GM12878 (cell line): ENCODE measurements at regions not wholly inside any gene's neighbourhood (a gene's known extent, or its start where the extent isn't known, plus 50 kb on each side); places are given as distances from the start of the nearest gene placed in this dataset.

Source experiments
- ATAC-seq: fragments of 200-7000 bp; cut with Tn5 transposase; 3 replicates; pipeline ENCODE4 v1.9.1; 2020; ENCODE audit warnings: mild to moderate bottlenecking, moderate library complexity
- BruUV-seq: library from RNA; stranded (reverse); fragments of 400-500 nt; replicated peaks from 2 replicates; lab custom pipeline; 2021; lab: Mats Ljungman, UMichigan
- CTCF ChIA-PET: fragments of 300-600 bp; sonication (Branson Sonifier 250); formaldehyde crosslinking; extraction: SDS; loops from one replicate; lab custom pipeline; 2021; ENCODE audit warnings: inconsistent platforms; lab: Yijun Ruan, JAX
- POLR2A ChIA-PET: fragments of 350-600 bp; formaldehyde crosslinking; extraction: SDS; loops from one replicate; lab custom pipeline; 2021; ENCODE audit warnings: inconsistent platforms; lab: Charles Lee
- RAD21 ChIA-PET: fragments of 300-600 bp; sonication (Branson Sonifier 250); formaldehyde crosslinking; loops from one replicate; lab custom pipeline; 2023; ENCODE audit warnings: antibody characterized with exemption; ENCODE audit not compliant: unreplicated experiment; lab: Charles Lee
- SMC1A ChIA-PET: fragments of 300-600 bp; sonication (Branson Sonifier 250); formaldehyde crosslinking; loops from one replicate; lab custom pipeline; 2023; ENCODE audit not compliant: unreplicated experiment, uncharacterized antibody; lab: Charles Lee
- DNase-seq: peaks from one replicate; pipeline ENCODE4 v3.0.0-alpha.2; 2011; ENCODE audit warnings: low read depth, low spot score
- FAIRE-seq: peaks from 3 replicates; lab custom pipeline; 2011; peaks lifted over from hg19 to GRCh38; lab: Jason Lieb, UNC
- H2AFZ ChIP-seq: 2 replicates; pipeline ENCODE4 v1.6.0; 2011; ENCODE audit warnings: low read depth, low read length, control low read depth; ENCODE audit not compliant: control insufficient read depth
- H3K27ac ChIP-seq: 2 replicates; pipeline ENCODE4 v1.5.1; 2011; ENCODE audit warnings: control low read depth; ENCODE audit not compliant: control insufficient read depth, insufficient read depth
- H3K27me3 ChIP-seq, 2 experiments: replicated peaks in 1 of 2; 2 replicates each; pipeline versions ENCODE4 v1.6.0 to v1.6.1; 2011; ENCODE audit warnings: low read length in 1 of 2; ENCODE audit not compliant: control insufficient read depth in 2 of 2, insufficient read depth in 2 of 2
- H3K36me3 ChIP-seq, 2 experiments: 2 replicates each; pipeline ENCODE4 v1.5.1; 2011; ENCODE audit warnings: low read length in 1 of 2; ENCODE audit not compliant: control insufficient read depth in 2 of 2, insufficient read depth in 2 of 2
- H3K4me1 ChIP-seq: 2 replicates; pipeline ENCODE4 v1.6.1; 2011; ENCODE audit warnings: mild to moderate bottlenecking, low read length, moderate library complexity, mixed read lengths; ENCODE audit not compliant: control insufficient read depth, insufficient read depth
- H3K4me2 ChIP-seq: 2 replicates; pipeline ENCODE4 v1.6.0; 2011; ENCODE audit warnings: control low read depth; ENCODE audit not compliant: control insufficient read depth, insufficient read depth
- H3K4me3 ChIP-seq: fragments of 200-600 bp; sonication (generic); 2 replicates; pipeline ENCODE4 v1.5.1; 2016
- H3K79me2 ChIP-seq: 2 replicates; pipeline ENCODE4 v1.6.0; 2011; ENCODE audit warnings: low read length; ENCODE audit not compliant: control insufficient read depth, insufficient read depth
- H3K9ac ChIP-seq: 2 replicates; pipeline ENCODE4 v1.8.0; 2011; ENCODE audit warnings: low read length, control low read depth, mixed read lengths; ENCODE audit not compliant: control insufficient read depth, insufficient read depth
- H3K9me3 ChIP-seq: replicated peaks from 3 replicates; pipeline ENCODE4 v1.5.1; 2011; ENCODE audit warnings: mild to moderate bottlenecking, low read length; ENCODE audit not compliant: control insufficient read depth, insufficient read depth
- H4K20me1 ChIP-seq: 2 replicates; pipeline ENCODE4 v1.6.0; 2011; ENCODE audit not compliant: control insufficient read depth, insufficient read depth
- BRCA1 ChIP-seq: IDR thresholded peaks from 2 replicates; pipeline ENCODE4 v1.6.1; 2011; ENCODE audit warnings: low read depth, low read length, improper control_type of control experiment
- CREM ChIP-seq: IDR thresholded peaks from 2 replicates; pipeline ENCODE4 v1.6.1; 2014; ENCODE audit warnings: antibody characterized with exemption, low read depth
- FOXM1 ChIP-seq: IDR thresholded peaks from 2 replicates; pipeline ENCODE4 v1.6.1; 2012; ENCODE audit warnings: low read depth, mild to moderate bottlenecking, inconsistent platforms, low read length, moderate library complexity
- HDAC6 ChIP-seq: fragments of 200-600 bp; sonication (generic); IDR thresholded peaks from one replicate; pipeline ENCODE4 v1.8.0; 2017; ENCODE audit warnings: antibody characterized with exemption; ENCODE audit not compliant: unreplicated experiment
- NFYA ChIP-seq: IDR thresholded peaks from 2 replicates; pipeline ENCODE4 v1.6.1; 2011; ENCODE audit warnings: low read depth, mild to moderate bottlenecking, low read length, improper control_type of control experiment, borderline replicate concordance
- POLR2A ChIP-seq: IDR thresholded peaks from 2 replicates; pipeline ENCODE4 v1.6.1; 2011; ENCODE audit warnings: low read depth, mild to moderate bottlenecking, low read length
- RUNX3 ChIP-seq: IDR thresholded peaks from 2 replicates; pipeline ENCODE4 v1.6.1; 2012; ENCODE audit warnings: low read length, inconsistent platforms
- SIX5 ChIP-seq: IDR thresholded peaks from 2 replicates; pipeline ENCODE4 v1.6.1; 2011; ENCODE audit warnings: mild to moderate bottlenecking, low read depth, low read length, moderate library complexity; ENCODE audit not compliant: severe bottlenecking
- TARDBP ChIP-seq: IDR thresholded peaks from 2 replicates; pipeline ENCODE4 v1.6.1; 2016; ENCODE audit warnings: borderline replicate concordance
- YY1 ChIP-seq: IDR thresholded peaks from 2 replicates; pipeline ENCODE4 v1.6.1; 2011; ENCODE audit warnings: low read depth, mild to moderate bottlenecking, low read length
- ZNF24 ChIP-seq: fragments of 450-650 bp; IDR thresholded peaks from 2 replicates; pipeline ENCODE4 v1.6.1; 2017; ENCODE audit warnings: antibody characterized with exemption, mild to moderate bottlenecking
- ZSCAN29 ChIP-seq: fragments of 450-650 bp; IDR thresholded peaks from 2 replicates; pipeline ENCODE4 v1.6.1; 2017; ENCODE audit warnings: mild to moderate bottlenecking, moderate library complexity
- WGBS: methylation state at CpG from one replicate; pipeline ENCODE4 v1.1.6; 2016; ENCODE audit warnings: low lambda C conversion rate; ENCODE audit not compliant: insufficient replicate concordance, insufficient coverage; ENCODE audit errors: missing lambda C conversion rate; 5-methylcytosine and 5-hydroxymethylcytosine counted together
- in situ Hi-C: fragments of 300-500 bp; cut with MboI; formaldehyde crosslinking; loops from 9 replicates; pipeline ENCODE4 v1.14.3; 2018; ENCODE audit warnings: mixed read lengths
- intact Hi-C: fragments of 100-400 bp; cut with micrococcal nuclease; formaldehyde crosslinking; loops from one replicate; pipeline ENCODE4 v1.14.2; 2022; ENCODE audit not compliant: unreplicated experiment
- TF ChIP-seq, protein P1 (sequence below): fragments of 450-650 bp; formaldehyde crosslinking; IDR thresholded peaks from 2 replicates; pipeline ENCODE4 v1.5.0; 2022; ENCODE audit warnings: mild to moderate bottlenecking, missing genetic modification characterization
- TF ChIP-seq, protein P2 (sequence below): fragments of 450-650 bp; IDR thresholded peaks from 2 replicates; pipeline ENCODE4 v1.6.1; 2016; ENCODE audit warnings: mild to moderate bottlenecking, moderate library complexity, borderline replicate concordance
- TF ChIP-seq, protein P3 (sequence below): IDR thresholded peaks from 2 replicates; pipeline ENCODE4 v1.6.1; 2012; ENCODE audit warnings: low read length, inconsistent platforms
- TF ChIP-seq, protein P4 (sequence below): IDR thresholded peaks from 2 replicates; pipeline ENCODE4 v1.6.1; 2011; ENCODE audit warnings: low read depth, low read length, improper control_type of control experiment, borderline replicate concordance

DNA sequence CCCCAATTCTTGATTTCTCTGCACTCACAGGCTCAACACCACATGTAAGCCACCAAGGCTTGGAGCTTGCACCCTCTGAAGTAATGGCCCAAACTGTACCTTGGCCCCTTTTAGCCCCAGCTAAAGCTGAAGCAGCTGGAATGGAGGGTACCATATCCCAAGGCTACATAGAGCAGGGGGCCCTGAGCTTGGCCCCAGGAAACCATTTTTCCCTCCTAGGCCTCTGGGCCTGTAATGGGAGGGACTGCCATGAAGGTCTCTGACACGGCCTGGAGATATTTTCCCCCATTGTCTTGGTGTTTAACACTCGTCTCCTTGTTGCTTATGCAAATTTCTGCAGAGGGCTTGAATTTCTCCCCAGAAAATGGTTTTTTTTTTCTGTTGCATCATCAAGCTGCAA lies 69.7 kb downstream of the SKA1 start:
- Histone ChIP-seq H3K4me1 (no peaks in the 10 kb centered on the region), H3K27ac (no peak overlapping the region), H3K9me3 (no peaks in the 10 kb centered on the region; the same call in 2 of the 3 replicates), H3K4me2 (no peak overlapping the region), H4K20me1 (no peaks in the 10 kb centered on the region), H3K4me3 (no peak overlapping the region), H3K27me3 (no peaks in the 10 kb centered on the region), H3K36me3 (no peaks in the 10 kb centered on the region), H3K9ac (no peak overlapping the region), H3K79me2 (no peaks in the 10 kb centered on the region), H2AFZ (no peak overlapping the region)
- no peak for ATAC-seq
- ChIA-PET CTCF (no interaction called here), POLR2A (no interaction called here), SMC1A (no interaction called here), RAD21 (no interaction called here)
- no peak for DNase-seq
- no peak for FAIRE-seq
- no TSS peak for BruUV-seq
- in situ Hi-C loops: no loop called here
- intact Hi-C loops: no loop called here
- WGBS: 2% methylated on average over 2 of the region's 2 CpGs
- no peak for TF ChIP-seq NFYA
- TF ChIP-seq, protein P1, sequence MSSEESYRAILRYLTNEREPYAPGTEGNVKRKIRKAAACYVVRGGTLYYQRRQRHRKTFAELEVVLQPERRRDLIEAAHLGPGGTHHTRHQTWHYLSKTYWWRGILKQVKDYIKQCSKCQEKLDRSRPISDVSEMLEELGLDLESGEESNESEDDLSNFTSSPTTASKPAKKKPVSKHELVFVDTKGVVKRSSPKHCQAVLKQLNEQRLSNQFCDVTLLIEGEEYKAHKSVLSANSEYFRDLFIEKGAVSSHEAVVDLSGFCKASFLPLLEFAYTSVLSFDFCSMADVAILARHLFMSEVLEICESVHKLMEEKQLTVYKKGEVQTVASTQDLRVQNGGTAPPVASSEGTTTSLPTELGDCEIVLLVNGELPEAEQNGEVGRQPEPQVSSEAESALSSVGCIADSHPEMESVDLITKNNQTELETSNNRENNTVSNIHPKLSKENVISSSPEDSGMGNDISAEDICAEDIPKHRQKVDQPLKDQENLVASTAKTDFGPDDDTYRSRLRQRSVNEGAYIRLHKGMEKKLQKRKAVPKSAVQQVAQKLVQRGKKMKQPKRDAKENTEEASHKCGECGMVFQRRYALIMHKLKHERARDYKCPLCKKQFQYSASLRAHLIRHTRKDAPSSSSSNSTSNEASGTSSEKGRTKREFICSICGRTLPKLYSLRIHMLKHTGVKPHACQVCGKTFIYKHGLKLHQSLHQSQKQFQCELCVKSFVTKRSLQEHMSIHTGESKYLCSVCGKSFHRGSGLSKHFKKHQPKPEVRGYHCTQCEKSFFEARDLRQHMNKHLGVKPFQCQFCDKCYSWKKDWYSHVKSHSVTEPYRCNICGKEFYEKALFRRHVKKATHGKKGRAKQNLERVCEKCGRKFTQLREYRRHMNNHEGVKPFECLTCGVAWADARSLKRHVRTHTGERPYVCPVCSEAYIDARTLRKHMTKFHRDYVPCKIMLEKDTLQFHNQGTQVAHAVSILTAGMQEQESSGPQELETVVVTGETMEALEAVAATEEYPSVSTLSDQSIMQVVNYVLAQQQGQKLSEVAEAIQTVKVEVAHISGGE (CRISPR knock-in tag): no peak
- no peak for TF ChIP-seq CREM
- TF ChIP-seq BRCA1: no peak
- TF ChIP-seq ZNF24: no peak
- TF ChIP-seq, protein P2, sequence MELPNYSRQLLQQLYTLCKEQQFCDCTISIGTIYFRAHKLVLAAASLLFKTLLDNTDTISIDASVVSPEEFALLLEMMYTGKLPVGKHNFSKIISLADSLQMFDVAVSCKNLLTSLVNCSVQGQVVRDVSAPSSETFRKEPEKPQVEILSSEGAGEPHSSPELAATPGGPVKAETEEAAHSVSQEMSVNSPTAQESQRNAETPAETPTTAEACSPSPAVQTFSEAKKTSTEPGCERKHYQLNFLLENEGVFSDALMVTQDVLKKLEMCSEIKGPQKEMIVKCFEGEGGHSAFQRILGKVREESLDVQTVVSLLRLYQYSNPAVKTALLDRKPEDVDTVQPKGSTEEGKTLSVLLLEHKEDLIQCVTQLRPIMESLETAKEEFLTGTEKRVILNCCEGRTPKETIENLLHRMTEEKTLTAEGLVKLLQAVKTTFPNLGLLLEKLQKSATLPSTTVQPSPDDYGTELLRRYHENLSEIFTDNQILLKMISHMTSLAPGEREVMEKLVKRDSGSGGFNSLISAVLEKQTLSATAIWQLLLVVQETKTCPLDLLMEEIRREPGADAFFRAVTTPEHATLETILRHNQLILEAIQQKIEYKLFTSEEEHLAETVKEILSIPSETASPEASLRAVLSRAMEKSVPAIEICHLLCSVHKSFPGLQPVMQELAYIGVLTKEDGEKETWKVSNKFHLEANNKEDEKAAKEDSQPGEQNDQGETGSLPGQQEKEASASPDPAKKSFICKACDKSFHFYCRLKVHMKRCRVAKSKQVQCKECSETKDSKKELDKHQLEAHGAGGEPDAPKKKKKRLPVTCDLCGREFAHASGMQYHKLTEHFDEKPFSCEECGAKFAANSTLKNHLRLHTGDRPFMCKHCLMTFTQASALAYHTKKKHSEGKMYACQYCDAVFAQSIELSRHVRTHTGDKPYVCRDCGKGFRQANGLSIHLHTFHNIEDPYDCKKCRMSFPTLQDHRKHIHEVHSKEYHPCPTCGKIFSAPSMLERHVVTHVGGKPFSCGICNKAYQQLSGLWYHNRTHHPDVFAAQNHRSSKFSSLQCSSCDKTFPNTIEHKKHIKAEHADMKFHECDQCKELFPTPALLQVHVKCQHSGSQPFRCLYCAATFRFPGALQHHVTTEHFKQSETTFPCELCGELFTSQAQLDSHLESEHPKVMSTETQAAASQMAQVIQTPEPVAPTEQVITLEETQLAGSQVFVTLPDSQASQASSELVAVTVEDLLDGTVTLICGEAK: no peak
- TF ChIP-seq POLR2A: no peak
- TF ChIP-seq HDAC6: no peak
- TF ChIP-seq TARDBP: no peak
- TF ChIP-seq YY1: no peak
- TF ChIP-seq, protein P3, sequence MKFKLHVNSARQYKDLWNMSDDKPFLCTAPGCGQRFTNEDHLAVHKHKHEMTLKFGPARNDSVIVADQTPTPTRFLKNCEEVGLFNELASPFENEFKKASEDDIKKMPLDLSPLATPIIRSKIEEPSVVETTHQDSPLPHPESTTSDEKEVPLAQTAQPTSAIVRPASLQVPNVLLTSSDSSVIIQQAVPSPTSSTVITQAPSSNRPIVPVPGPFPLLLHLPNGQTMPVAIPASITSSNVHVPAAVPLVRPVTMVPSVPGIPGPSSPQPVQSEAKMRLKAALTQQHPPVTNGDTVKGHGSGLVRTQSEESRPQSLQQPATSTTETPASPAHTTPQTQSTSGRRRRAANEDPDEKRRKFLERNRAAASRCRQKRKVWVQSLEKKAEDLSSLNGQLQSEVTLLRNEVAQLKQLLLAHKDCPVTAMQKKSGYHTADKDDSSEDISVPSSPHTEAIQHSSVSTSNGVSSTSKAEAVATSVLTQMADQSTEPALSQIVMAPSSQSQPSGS: no peak
- TF ChIP-seq, protein P4, sequence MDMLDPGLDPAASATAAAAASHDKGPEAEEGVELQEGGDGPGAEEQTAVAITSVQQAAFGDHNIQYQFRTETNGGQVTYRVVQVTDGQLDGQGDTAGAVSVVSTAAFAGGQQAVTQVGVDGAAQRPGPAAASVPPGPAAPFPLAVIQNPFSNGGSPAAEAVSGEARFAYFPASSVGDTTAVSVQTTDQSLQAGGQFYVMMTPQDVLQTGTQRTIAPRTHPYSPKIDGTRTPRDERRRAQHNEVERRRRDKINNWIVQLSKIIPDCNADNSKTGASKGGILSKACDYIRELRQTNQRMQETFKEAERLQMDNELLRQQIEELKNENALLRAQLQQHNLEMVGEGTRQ: no peak
- TF ChIP-seq RUNX3: no peak
- TF ChIP-seq SIX5: no peak
- no peak for TF ChIP-seq ZSCAN29
- no peak for TF ChIP-seq FOXM1
